HepG2 (cell line): ENCODE measurements at regions not wholly inside any gene's neighbourhood (a gene's known extent, or its start where the extent isn't known, plus 50 kb on each side); places are given as distances from the start of the nearest gene placed in this dataset.

Experiments
- ARID5B ChIP-seq: IDR thresholded peaks from 2 replicates; pipeline ENCODE4 v1.4.0; 2020; ENCODE audit warnings: mild to moderate bottlenecking, missing genetic modification reagents
- EHMT2 ChIP-seq: fragments of 200-600 bp; sonication (generic); IDR thresholded peaks from 2 replicates; pipeline ENCODE4 v1.7.0; 2017; ENCODE audit warnings: antibody characterized with exemption, low read depth, low read length, borderline replicate concordance
- EP300 ChIP-seq, 3 experiments: sonication (generic) in 1 of 3; formaldehyde crosslinking in 1 of 3; IDR thresholded peaks; 2 replicates each; pipeline versions ENCODE4 v1.5.1 to v1.6.1; 2011 to 2020; ENCODE audit warnings: low read depth in 2 of 3, low read length in 2 of 3, borderline replicate concordance in 1 of 3, improper control_type of control experiment in 1 of 3, mild to moderate bottlenecking in 1 of 3, missing genetic modification reagents in 1 of 3, moderate library complexity in 1 of 3
- EZH2 ChIP-seq: conservative IDR thresholded peaks from 2 replicates; pipeline ENCODE4 v1.6.1; 2012; ENCODE audit warnings: mild to moderate bottlenecking, low read depth, low read length, moderate library complexity
- GABPA ChIP-seq, 2 experiments: IDR thresholded peaks; 2 replicates each; pipeline ENCODE4 v1.6.1; 2011 to 2016; ENCODE audit warnings: low read depth in 2 of 2, low read length in 1 of 2, missing biosample characterization in 1 of 2, missing genetic modification characterization in 1 of 2
- GMEB2 ChIP-seq: IDR thresholded peaks from 2 replicates; pipeline ENCODE4 v1.6.1; 2016; ENCODE audit warnings: missing biosample characterization, missing genetic modification reagents, low read depth
- HDAC2 ChIP-seq: sonication (generic); formaldehyde crosslinking; IDR thresholded peaks from 2 replicates; pipeline ENCODE4 v1.4.0; 2020; ENCODE audit warnings: missing genetic modification reagents
- KDM1A ChIP-seq: IDR thresholded peaks from 2 replicates; pipeline ENCODE4 v1.6.1; 2016; ENCODE audit warnings: missing compliant biosample characterization
- ZNF160 ChIP-seq: sonication (generic); formaldehyde crosslinking; IDR thresholded peaks from 2 replicates; pipeline ENCODE4 v1.8.0; 2022; ENCODE audit warnings: mild to moderate bottlenecking, inconsistent platforms, missing genetic modification reagents
- ZNF572 ChIP-seq: sonication (generic); formaldehyde crosslinking; IDR thresholded peaks from 2 replicates; pipeline ENCODE4 v1.5.1; 2020; ENCODE audit warnings: mild to moderate bottlenecking, missing genetic modification reagents
- ZSCAN20 ChIP-seq: sonication (generic); formaldehyde crosslinking; IDR thresholded peaks from 2 replicates; pipeline ENCODE4 v1.4.0; 2020; ENCODE audit warnings: missing genetic modification reagents, mild to moderate bottlenecking, borderline replicate concordance

- TF ChIP-seq ZSCAN20 (CRISPR knock-in tag) = no peak
- TF ChIP-seq EHMT2 = no peak
- no peak for TF ChIP-seq EZH2
- no peak for TF ChIP-seq ZNF572 (CRISPR knock-in tag)
- no peak for TF ChIP-seq KDM1A (CRISPR knock-in tag)
- no peak for TF ChIP-seq EP300 (IDR thresholded peaks at IDR 0.05; ENCODE audit: low read depth in 2 of 2, low read length in 2 of 2)
- no peak for TF ChIP-seq EP300 (CRISPR knock-in tag; IDR thresholded peaks at IDR 0.05; ENCODE audit: borderline replicate concordance)
- no peak for TF ChIP-seq GMEB2 (CRISPR knock-in tag)
- TF ChIP-seq HDAC2 (CRISPR knock-in tag) = no peak
- TF ChIP-seq ZNF160 = no peak
- no peak for TF ChIP-seq GABPA (IDR thresholded peaks at IDR 0.05; ENCODE audit: low read depth, low read length)
- TF ChIP-seq GABPA (CRISPR knock-in tag; IDR thresholded peaks at IDR 0.05; ENCODE audit: low read depth) = no peak
- TF ChIP-seq ARID5B (CRISPR knock-in tag) = no peak
Measured at GRCh38 chr6:152879681-152880080, 103.2 kb downstream of the FBXO5 start.
